GM12891 (cell line): ENCODE measurements at regions not wholly inside any gene's neighbourhood (a gene's known extent, or its start where the extent isn't known, plus 50 kb on each side); places are given as distances from the start of the nearest gene placed in this dataset.
"Not testable (repeated sequence)": the region's sequence is repeated elsewhere in the genome, so short reads cannot be mapped to it uniquely, and the experiment has no call there.

Experiments used
- POLR2A ChIP-seq: IDR thresholded peaks from 2 replicates; pipeline ENCODE4 v1.6.1; 2011; ENCODE audit warnings: low read depth, low read length, control low read depth
- POLR2AphosphoS5 ChIP-seq: IDR thresholded peaks from 2 replicates; pipeline ENCODE4 v1.6.1; 2011; ENCODE audit warnings: low read depth, low read length, control low read depth
- POU2F2 ChIP-seq: IDR thresholded peaks from 2 replicates; pipeline ENCODE4 v1.6.1; 2011; ENCODE audit warnings: low read depth, mild to moderate bottlenecking, control low read depth, low read length, moderate library complexity
- SPI1 ChIP-seq: IDR thresholded peaks from 2 replicates; pipeline ENCODE4 v1.6.1; 2011; ENCODE audit warnings: low read depth, low read length, control low read depth
- TAF1 ChIP-seq: IDR thresholded peaks from 2 replicates; pipeline ENCODE4 v1.6.1; 2011; ENCODE audit warnings: low read depth, low read length, control low read depth

DNA sequence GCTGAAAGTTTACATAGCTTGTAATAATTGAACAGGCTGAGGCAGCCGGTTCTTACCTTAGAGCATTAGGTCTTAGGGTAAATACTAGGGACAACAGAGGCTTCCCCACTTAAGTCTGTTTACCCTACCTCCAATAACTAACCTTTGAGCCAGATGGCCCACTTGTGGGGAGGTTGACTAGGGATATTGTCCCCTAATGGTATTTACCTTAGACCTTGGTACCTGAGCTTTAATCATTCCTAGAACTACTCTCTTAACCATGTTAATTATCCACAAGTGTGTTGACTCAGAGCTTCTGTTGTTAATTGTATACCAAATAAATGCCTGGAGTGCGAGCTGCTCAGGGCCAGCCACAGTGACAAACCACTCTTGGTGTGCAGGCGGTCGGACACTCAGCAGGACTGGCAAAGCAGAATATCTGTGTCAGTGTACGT lies 299.2 kb downstream of the TRIML1 start:
- not testable (repeated sequence) for TF ChIP-seq POLR2A, TAF1, POLR2AphosphoS5, POU2F2, SPI1
